ENCODE measurements at regions not wholly inside any gene's neighbourhood (a gene's known extent, or its start where the extent isn't known, plus 50 kb on each side); places are given as distances from the start of the nearest gene placed in this dataset.

- Histone ChIP-seq H3K4ac (ENCODE audit: low read depth, low read length) (no peak overlapping the region), H3K56ac (ENCODE audit: insufficient read length, low read depth, low read length) (no peak overlapping the region), H2BK120ac (ENCODE audit: low read depth, low read length, poor library complexity, severe bottlenecking) (no peak overlapping the region), H3K23ac (ENCODE audit: insufficient read length, low read depth, low read length) (no peak overlapping the region), H3K14ac (ENCODE audit: insufficient read depth, low read length) (no peak overlapping the region), H4K8ac (replicated peaks; ENCODE audit: insufficient read length, low read depth, low read length) (no peak overlapping the region), H2AFZ (ENCODE audit: low read length) (no peak overlapping the region), H3T11ph (ENCODE audit: low read length) (no peak overlapping the region), H3K27ac (ENCODE audit: insufficient read length, low read depth, low read length) (no peak overlapping the region), H3K79me1 (ENCODE audit: insufficient read depth, low read depth, low read length, poor library complexity, severe bottlenecking) (no peaks in the 10 kb centered on the region), H3K4me2 (ENCODE audit: insufficient read depth, insufficient read length, low read length) (no peak overlapping the region), H3K9me3 (ENCODE audit: control insufficient read depth, low read depth, low read length) (no peaks in the 10 kb centered on the region), H3K18ac (ENCODE audit: insufficient read length, low read depth, low read length) (no peak overlapping the region), H2AK5ac (ENCODE audit: insufficient read length, low read length) (no peak overlapping the region), H3K27me3 (ENCODE audit: insufficient read depth, low read length) (no peaks in the 10 kb centered on the region), H3K9ac (ENCODE audit: extremely low read depth, insufficient read length, low read length) (no peak overlapping the region), H2BK15ac (ENCODE audit: low read depth, low read length) (no peak overlapping the region), H3K4me1 (ENCODE audit: insufficient read depth, low read length) (peaks cover 2% of the 10 kb centered on the region; the same call in 1 of the 2 replicates), H2BK5ac (ENCODE audit: insufficient read length, low read length) (no peak overlapping the region), H4K91ac (ENCODE audit: insufficient read length, low read depth, low read length) (no peak overlapping the region), H2BK20ac (ENCODE audit: low read depth, low read length, poor library complexity, severe bottlenecking) (no peak overlapping the region), H2BK12ac (ENCODE audit: insufficient read length, low read depth, low read length) (no peak overlapping the region), H4K5ac (ENCODE audit: insufficient read length, low read depth, low read length) (no peak overlapping the region), H3K79me2 (ENCODE audit: insufficient read depth, low read length) (no peaks in the 10 kb centered on the region), H4K20me1 (ENCODE audit: control insufficient read depth, insufficient read depth, insufficient read length) (no peaks in the 10 kb centered on the region), H3K23me2 (ENCODE audit: insufficient read length, low read depth, low read length, poor library complexity, severe bottlenecking) (no peaks in the 10 kb centered on the region)
- H3K27me3 Mint-ChIP-seq (ENCODE audit: low read depth): no peaks in the 10 kb centered on the region; the same call in 1 of the 2 replicates
- no peaks in the 10 kb centered on the region; a peak in 1 of 5 replicates for H3K9me3 Mint-ChIP-seq
- H3K27ac Mint-ChIP-seq: peak overlapping the region in 1 of 3 experiments; percentile 23; a peak in 1 of 7 replicates
- no CpG with 5 or more reads among the region's 11 CpGs for WGBS (ENCODE audit: extremely low coverage, insufficient read length, low lambda C conversion rate)
- H3K36me3 Mint-ChIP-seq (ENCODE audit: insufficient read depth in 1 of 3, low read depth in 3 of 3): no peaks in the 10 kb centered on the region; a peak in 1 of 7 replicates
- DNase-seq: no peak
- H3K4me1 Mint-ChIP-seq: peaks cover 3 to 7% of the 10 kb centered on the region in 2 experiments; a peak in 3 of 4 replicates
- no peak overlapping the region for H3K4me3 Mint-ChIP-seq
- TF ChIP-seq CTCF (conservative IDR thresholded peaks at IDR 0.05): no peak
These were observed 208.0 kb upstream of the PPP2R2D start for GRCh38 chr10:131692686-131693334.
